Activated CD4-positive, alpha-beta T cell treated with anti-CD3 and anti-CD28 coated beads for 36 hours (primary cell): ENCODE measurements at regions not wholly inside any gene's neighbourhood (a gene's known extent, or its start where the extent isn't known, plus 50 kb on each side); places are given as distances from the start of the nearest gene placed in this dataset.

Experiments
- ATAC-seq: fragments of 200-7000 bp; cut with Tn5 transposase; one replicate; pipeline ENCODE4 v1.10.0; 2021; ENCODE audit warnings: mild to moderate bottlenecking, moderate library complexity
- CTCF ChIA-PET: fragments of 350-600 bp; sonication (Branson Sonifier 250); formaldehyde crosslinking; loops from one replicate; lab custom pipeline; 2021; ENCODE audit warnings: antibody characterized with exemption; lab: Charles Lee
- POLR2A ChIA-PET: fragments of 350-600 bp; sonication (Branson Sonifier 250); formaldehyde crosslinking; loops from one replicate; lab custom pipeline; 2021; ENCODE audit warnings: antibody characterized with exemption, inconsistent platforms; lab: Charles Lee
- DNase-seq: peaks from one replicate; pipeline ENCODE4 v3.0.0-alpha.2; 2020
- H3K27ac Mint-ChIP-seq: one replicate; pipeline ENCODE4 v1.8.0; 2021; ENCODE audit warnings: mixed read lengths
- H3K27me3 Mint-ChIP-seq: one replicate; pipeline ENCODE4 v1.8.0; 2021; ENCODE audit warnings: mixed read lengths
- H3K36me3 Mint-ChIP-seq: one replicate; pipeline ENCODE4 v1.8.0; 2021; ENCODE audit warnings: low read depth, mixed read lengths
- H3K4me1 Mint-ChIP-seq: one replicate; pipeline ENCODE4 v1.8.0; 2021; ENCODE audit warnings: mixed read lengths
- H3K4me3 Mint-ChIP-seq: one replicate; pipeline ENCODE4 v1.8.0; 2021; ENCODE audit warnings: mild to moderate bottlenecking, moderate library complexity, mixed read lengths
- H3K9me3 Mint-ChIP-seq: one replicate; pipeline ENCODE4 v1.8.0; 2021; ENCODE audit warnings: low read depth, mixed read lengths
- intact Hi-C, 2 experiments: fragments of 100-400 bp; cut with DNase I in 1 of 2; cut with micrococcal nuclease in 1 of 2; formaldehyde crosslinking; loops; one replicate each; pipeline versions ENCODE4 v1.14.2 to v1.15.1; 2022 to 2024; cut with DNase I, micrococcal nuclease

- intact Hi-C loops = no loop called here
- Mint-ChIP-seq H3K36me3 (no peaks in the 10 kb centered on the region), H3K4me1 (no peaks in the 10 kb centered on the region), H3K9me3 (no peaks in the 10 kb centered on the region), H3K4me3 (no peak overlapping the region), H3K27ac (no peak overlapping the region), H3K27me3 (no peaks in the 10 kb centered on the region)
- ChIA-PET POLR2A (no interaction called here), CTCF (interaction anchor here (0.8 kb wide), 1 partner anchor 15 kb away, joined by 3 read pairs; no protein-coding TSS in a partner anchor)
- DNase-seq = no peak
- no peak for ATAC-seq
Measured at GRCh38 chr21:38619992-38620479, 121.8 kb upstream of the ERG start.

DNA sequence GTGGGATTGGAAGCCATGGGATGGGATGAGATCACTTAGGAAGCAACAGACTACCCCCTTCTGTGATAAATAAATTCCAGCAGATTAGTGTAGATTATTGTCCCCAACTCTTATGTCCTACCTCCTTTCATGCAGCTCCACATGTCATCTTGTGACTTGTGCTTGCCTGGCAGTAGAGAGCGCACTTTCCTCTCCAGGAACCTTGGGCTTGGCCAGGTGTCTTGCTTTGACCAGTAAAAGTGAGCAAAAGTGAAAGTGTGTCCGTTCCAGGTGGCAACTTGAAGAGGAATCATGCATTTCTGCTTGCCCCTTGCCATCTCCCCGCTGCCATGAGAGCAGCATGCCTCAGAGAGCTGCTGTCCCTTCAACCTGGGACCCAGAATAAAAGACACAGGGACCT, 122.9 kb upstream of the ERG start:
- CTCF ChIA-PET = no interaction called here
- POLR2A ChIA-PET = interaction anchor here (0.7 kb wide), 1 partner anchor 1227 kb away, joined by 3 read pairs; no protein-coding TSS in a partner anchor
- Mint-ChIP-seq H3K27ac (no peak overlapping the region), H3K4me1 (no peaks in the 10 kb centered on the region), H3K9me3 (no peaks in the 10 kb centered on the region), H3K36me3 (no peaks in the 10 kb centered on the region), H3K4me3 (no peak overlapping the region), H3K27me3 (no peaks in the 10 kb centered on the region)
- ATAC-seq (no peak), DNase-seq (no peak)
- intact Hi-C loops = no loop called here

DNA sequence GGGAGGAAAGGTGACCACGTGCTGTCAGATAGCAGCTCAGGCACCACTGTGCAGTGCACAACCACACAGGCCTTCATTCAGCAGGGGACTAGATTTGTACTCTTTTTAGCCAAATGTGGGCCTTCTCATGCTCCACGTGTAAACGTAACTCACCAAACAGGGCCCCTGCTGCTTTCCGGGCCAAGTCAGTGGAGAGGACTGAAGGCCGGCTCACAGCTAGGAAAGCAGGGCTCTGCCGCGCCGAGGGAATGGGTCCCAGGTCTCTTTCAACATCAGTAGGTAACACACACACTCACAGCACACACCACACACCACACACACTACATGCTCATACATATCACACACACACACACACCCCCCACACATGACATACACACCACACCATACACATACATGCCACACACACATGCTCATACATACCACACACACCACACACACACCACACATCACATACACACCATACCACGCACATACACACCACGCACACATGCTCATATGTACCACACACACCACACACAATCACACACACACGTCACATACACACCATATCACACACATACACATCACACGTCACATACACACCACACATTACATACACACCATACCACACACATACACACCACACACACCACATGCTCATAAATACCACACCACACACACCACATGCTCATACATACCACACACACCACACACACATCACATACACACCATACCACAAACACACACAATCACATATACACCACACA, 124.0 kb upstream of the ERG start:
- intact Hi-C loops = no loop called here
- Mint-ChIP-seq H3K4me3 (no peak overlapping the region), H3K27me3 (no peaks in the 10 kb centered on the region), H3K27ac (no peak overlapping the region), H3K36me3 (no peaks in the 10 kb centered on the region), H3K9me3 (no peaks in the 10 kb centered on the region), H3K4me1 (no peaks in the 10 kb centered on the region)
- ChIA-PET POLR2A (no interaction called here), CTCF (no interaction called here)
- no peak for ATAC-seq
- DNase-seq = no peak

DNA sequence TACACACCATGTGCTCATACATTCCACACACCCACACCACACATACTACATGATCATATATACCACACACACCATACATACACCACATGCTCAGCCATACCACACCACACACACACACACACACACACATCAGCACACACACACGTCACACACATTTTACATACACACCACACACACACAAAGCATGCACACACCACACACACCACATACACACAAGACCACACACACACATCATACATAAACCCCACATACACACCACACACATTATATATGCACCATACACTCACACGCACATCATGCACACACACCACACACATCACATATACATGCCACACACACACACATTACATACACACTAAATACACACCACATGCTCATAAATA, 124.5 kb upstream of the ERG start:
- no peak for ATAC-seq

DNA sequence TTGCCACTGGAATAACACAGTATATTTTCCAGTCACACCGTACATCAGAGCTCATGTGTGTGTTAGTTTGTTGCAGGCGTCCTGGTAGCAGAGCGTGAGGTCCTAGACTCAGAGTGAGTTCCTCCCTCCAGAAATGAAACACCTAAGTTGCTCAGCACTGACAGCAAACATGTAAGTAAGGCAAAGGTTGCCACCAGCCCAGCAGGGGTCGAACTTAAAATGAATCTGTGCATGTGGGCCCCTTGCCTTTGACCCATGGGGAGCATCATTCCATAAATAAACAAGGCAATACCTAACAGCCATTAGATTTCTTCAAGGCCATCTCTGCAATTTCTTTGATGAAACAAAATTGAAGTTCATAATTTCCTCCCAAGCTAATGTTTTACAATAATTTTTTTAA, 125.3 kb upstream of the ERG start:
- peaks cover 4% of the 10 kb centered on the region for H3K27me3 Mint-ChIP-seq
- POLR2A ChIA-PET = no interaction called here
- H3K9me3 Mint-ChIP-seq = no peaks in the 10 kb centered on the region
- H3K36me3 Mint-ChIP-seq = no peaks in the 10 kb centered on the region
- CTCF ChIA-PET = no interaction called here
- H3K27ac Mint-ChIP-seq = no peak overlapping the region
- intact Hi-C loops = no loop called here
- ATAC-seq = no peak
- no peak for DNase-seq
- no peaks in the 10 kb centered on the region for H3K4me1 Mint-ChIP-seq
- H3K4me3 Mint-ChIP-seq = no peak overlapping the region

More for the DNA sequence above, 124.5 kb upstream of the ERG start:
- intact Hi-C loops = no loop called here
- Mint-ChIP-seq H3K36me3 (no peaks in the 10 kb centered on the region), H3K4me3 (no peak overlapping the region), H3K4me1 (no peaks in the 10 kb centered on the region), H3K9me3 (no peaks in the 10 kb centered on the region), H3K27ac (no peak overlapping the region), H3K27me3 (no peaks in the 10 kb centered on the region)
- CTCF ChIA-PET = no interaction called here
- DNase-seq = no peak
- POLR2A ChIA-PET = no interaction called here

DNA sequence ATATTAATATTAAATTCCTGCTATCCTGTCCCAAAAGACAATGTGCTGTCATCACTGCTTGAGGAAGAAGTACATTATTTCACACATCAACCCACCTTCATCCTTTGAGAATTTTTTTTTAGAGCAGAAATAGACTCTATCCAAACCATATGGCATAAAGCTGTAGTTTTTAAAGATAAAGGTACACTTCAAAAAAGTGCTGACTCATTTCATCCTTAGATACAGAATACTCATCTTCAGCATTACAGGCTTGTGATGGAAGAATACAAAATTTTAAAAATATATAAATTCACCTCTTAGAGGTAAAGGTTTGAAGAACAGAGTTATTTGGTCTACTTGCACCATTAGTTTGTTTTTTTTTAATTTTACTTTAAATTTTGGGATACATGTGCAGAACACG, 126.7 kb upstream of the ERG start:
- POLR2A ChIA-PET = no interaction called here
- H3K4me1 Mint-ChIP-seq = no peaks in the 10 kb centered on the region
- no peak overlapping the region for H3K4me3 Mint-ChIP-seq
- CTCF ChIA-PET = no interaction called here
- DNase-seq (no peak), ATAC-seq (no peak)
- intact Hi-C loops = no loop called here
- H3K27ac Mint-ChIP-seq = no peak overlapping the region
- peaks cover 9% of the 10 kb centered on the region for H3K9me3 Mint-ChIP-seq
- no peaks in the 10 kb centered on the region for H3K36me3 Mint-ChIP-seq
- peaks cover 6% of the 10 kb centered on the region for H3K27me3 Mint-ChIP-seq

- no peaks in the 10 kb centered on the region for H3K36me3 Mint-ChIP-seq
- intact Hi-C loops = no loop called here
- peaks cover 8% of the 10 kb centered on the region for H3K27me3 Mint-ChIP-seq
- H3K4me1 Mint-ChIP-seq = peaks cover 3% of the 10 kb centered on the region
- ATAC-seq = no peak
- ChIA-PET CTCF (no interaction called here), POLR2A (no interaction called here)
- no peak overlapping the region for H3K27ac Mint-ChIP-seq
- H3K4me3 Mint-ChIP-seq = no peak overlapping the region
- DNase-seq = no peak
- peaks cover 12% of the 10 kb centered on the region for H3K9me3 Mint-ChIP-seq
Measured at GRCh38 chr21:38626306-38626705, 128.0 kb upstream of the ERG start.

- DNase-seq = no peak
- intact Hi-C loops = no loop called here
- Mint-ChIP-seq H3K36me3 (no peaks in the 10 kb centered on the region), H3K4me1 (peaks cover 3% of the 10 kb centered on the region), H3K4me3 (no peak overlapping the region), H3K27ac (no peak overlapping the region), H3K9me3 (peaks cover 18% of the 10 kb centered on the region), H3K27me3 (peaks cover 9% of the 10 kb centered on the region)
- ATAC-seq = no peak
- ChIA-PET POLR2A (interaction anchor here (0.7 kb wide), 1 partner anchor 65 kb away, joined by 3 read pairs; no protein-coding TSS in a partner anchor), CTCF (no interaction called here)
Measured at GRCh38 chr21:38628349-38628748, 130.1 kb upstream of the ERG start.

DNA sequence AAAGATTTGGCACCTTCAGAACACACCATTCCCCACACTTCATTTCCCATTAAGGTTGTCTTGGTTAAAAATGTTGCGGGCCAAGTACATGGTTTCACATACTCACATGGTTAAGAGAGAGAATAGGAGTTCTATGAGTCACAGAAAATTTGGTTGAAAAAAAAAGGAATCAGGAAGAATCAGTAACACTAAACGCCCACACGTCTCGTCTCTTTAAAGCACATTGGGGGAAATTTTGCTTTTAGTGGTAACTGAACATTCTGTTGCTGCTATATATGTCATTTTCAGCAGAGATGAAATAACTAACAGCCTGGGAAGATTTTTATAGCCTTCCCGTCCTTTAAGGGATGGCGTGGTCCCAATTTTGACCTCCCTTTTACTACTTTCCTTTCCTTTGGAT, 132.9 kb upstream of the ERG start:
- ChIA-PET POLR2A (no interaction called here), CTCF (no interaction called here)
- Mint-ChIP-seq H3K9me3 (peaks cover 22% of the 10 kb centered on the region), H3K27ac (no peak overlapping the region), H3K4me1 (peaks cover 3% of the 10 kb centered on the region), H3K27me3 (peaks cover 11% of the 10 kb centered on the region), H3K36me3 (no peaks in the 10 kb centered on the region), H3K4me3 (no peak overlapping the region)
- intact Hi-C loops = no loop called here
- DNase-seq = no peak
- ATAC-seq = no peak

- intact Hi-C loops = no loop called here
- Mint-ChIP-seq H3K4me1 (peaks cover 3% of the 10 kb centered on the region), H3K9me3 (peaks cover 22% of the 10 kb centered on the region), H3K27me3 (peaks cover 11% of the 10 kb centered on the region), H3K27ac (no peak overlapping the region), H3K4me3 (no peak overlapping the region), H3K36me3 (no peaks in the 10 kb centered on the region)
- ChIA-PET CTCF (no interaction called here), POLR2A (no interaction called here)
- no peak for ATAC-seq
- DNase-seq = no peak
Measured at GRCh38 chr21:38631676-38632075, 133.4 kb upstream of the ERG start.

GRCh38 chr21:38637161-38637560, 138.9 kb upstream of the ERG start:
- Mint-ChIP-seq H3K27me3 (peaks cover 13% of the 10 kb centered on the region), H3K36me3 (peaks cover 6% of the 10 kb centered on the region), H3K4me3 (no peak overlapping the region), H3K4me1 (peaks cover 12% of the 10 kb centered on the region), H3K9me3 (peaks cover 14% of the 10 kb centered on the region), H3K27ac (no peak overlapping the region)
- ChIA-PET POLR2A (no interaction called here), CTCF (no interaction called here)
- ATAC-seq = no peak
- intact Hi-C loops = no loop called here
- no peak for DNase-seq

GRCh38 chr21:38639571-38640354, 141.5 kb upstream of the ERG start:
- intact Hi-C loops = loop anchor here in 1 of 2 experiments (10.0 kb wide), 1 partner anchor 135 kb away; no protein-coding TSS in a partner anchor
- no peak overlapping the region for H3K4me3 Mint-ChIP-seq
- no peak for ATAC-seq

More at GRCh38 chr21:38639571-38640354, 141.5 kb upstream of the ERG start:
- CTCF ChIA-PET = no interaction called here
- POLR2A ChIA-PET = no interaction called here
- Mint-ChIP-seq H3K4me1 (peaks cover 12% of the 10 kb centered on the region), H3K27me3 (peaks cover 25% of the 10 kb centered on the region), H3K36me3 (peaks cover 6% of the 10 kb centered on the region), H3K9me3 (peaks cover 9% of the 10 kb centered on the region), H3K27ac (no peak overlapping the region)
- no peak for DNase-seq
